H1 (cell line): ENCODE measurements at regions not wholly inside any gene's neighbourhood (a gene's known extent, or its start where the extent isn't known, plus 50 kb on each side); places are given as distances from the start of the nearest gene placed in this dataset.

Source experiments
- FOSL1 ChIP-seq: IDR thresholded peaks from 2 replicates; pipeline ENCODE4 v1.6.1; 2011; ENCODE audit warnings: mild to moderate bottlenecking, low read depth, low read length, moderate library complexity; ENCODE audit not compliant: insufficient read depth
- RXRA ChIP-seq: IDR thresholded peaks from 2 replicates; pipeline ENCODE4 v1.6.1; 2011; ENCODE audit warnings: low read depth, mild to moderate bottlenecking, low read length, moderate library complexity; ENCODE audit not compliant: insufficient read depth

- TF ChIP-seq RXRA = no peak
- TF ChIP-seq FOSL1 = no peak
Observed at GRCh38 chr16:51763072-51763661, 612.1 kb upstream of the SALL1 start (continued).
